Activated CD8-positive, alpha-beta T cell treated with anti-CD3 and anti-CD28 coated beads for 36 hours (primary cell): ENCODE measurements at regions not wholly inside any gene's neighbourhood (a gene's known extent, or its start where the extent isn't known, plus 50 kb on each side); places are given as distances from the start of the nearest gene placed in this dataset.
"Not testable (repeated sequence)": the region's sequence is repeated elsewhere in the genome, so short reads cannot be mapped to it uniquely, and the experiment has no call there.

Source experiments
- ATAC-seq: fragments of 200-7000 bp; cut with Tn5 transposase; one replicate; pipeline ENCODE4 v1.10.0; 2021; ENCODE audit warnings: mild to moderate bottlenecking, moderate library complexity
- CTCF ChIA-PET: fragments of 350-600 bp; sonication (Branson Sonifier 250); formaldehyde crosslinking; loops from one replicate; lab custom pipeline; 2021; ENCODE audit warnings: antibody characterized with exemption; lab: Charles Lee
- POLR2A ChIA-PET: fragments of 350-600 bp; sonication (Branson Sonifier 250); formaldehyde crosslinking; loops from one replicate; lab custom pipeline; 2021; ENCODE audit warnings: antibody characterized with exemption; lab: Charles Lee
- DNase-seq: peaks from one replicate; pipeline ENCODE4 v3.0.0-alpha.2; 2020
- H3K27ac Mint-ChIP-seq: one replicate; pipeline ENCODE4 v1.8.0; 2021; ENCODE audit warnings: mild to moderate bottlenecking, mixed read lengths
- H3K27me3 Mint-ChIP-seq: one replicate; pipeline ENCODE4 v1.8.0; 2021; ENCODE audit warnings: mixed read lengths
- H3K36me3 Mint-ChIP-seq: one replicate; pipeline ENCODE4 v1.8.0; 2021; ENCODE audit warnings: low read depth, mixed read lengths
- H3K4me1 Mint-ChIP-seq: one replicate; pipeline ENCODE4 v1.8.0; 2021; ENCODE audit warnings: low read depth, mixed read lengths
- H3K4me3 Mint-ChIP-seq: one replicate; pipeline ENCODE4 v1.8.0; 2021; ENCODE audit warnings: mild to moderate bottlenecking, moderate library complexity, mixed read lengths
- H3K9me3 Mint-ChIP-seq: one replicate; pipeline ENCODE4 v1.8.0; 2021; ENCODE audit warnings: mixed read lengths
- intact Hi-C: fragments of 100-400 bp; cut with micrococcal nuclease; formaldehyde crosslinking; loops from one replicate; pipeline ENCODE4 v1.10.0; 2022
- TF ChIP-seq, protein P1 (sequence below): fragments of 200-600 bp; IDR thresholded peaks from one replicate; pipeline ENCODE4 v1.8.0; 2022; ENCODE audit warnings: antibody characterized with exemption, mild to moderate bottlenecking

DNA sequence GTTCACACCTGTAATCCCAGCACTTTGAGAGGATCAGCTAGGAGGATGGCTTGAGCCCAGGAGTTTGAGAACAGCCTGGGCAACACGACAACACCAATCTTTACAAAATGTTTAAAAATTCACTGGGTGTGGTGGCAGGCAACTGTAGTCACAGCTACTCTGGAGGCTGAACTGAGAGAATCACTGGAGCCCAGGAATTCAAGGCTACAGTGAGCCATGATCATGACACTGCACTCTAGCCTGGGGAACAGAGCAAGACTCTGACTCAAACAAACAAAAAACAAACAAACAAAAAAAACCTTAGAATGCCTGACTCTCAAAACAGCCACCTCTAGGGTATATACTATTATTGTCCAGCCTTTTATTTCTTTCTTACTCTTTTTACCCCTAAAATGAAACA lies 56.5 kb upstream of the PAPSS2 start:
- Mint-ChIP-seq H3K27ac (no peak overlapping the region), H3K27me3 (no peaks in the 10 kb centered on the region), H3K9me3 (no peaks in the 10 kb centered on the region), H3K36me3 (no peaks in the 10 kb centered on the region), H3K4me1 (peaks cover 11% of the 10 kb centered on the region), H3K4me3 (no peak overlapping the region)
- ChIA-PET POLR2A (no interaction called here), CTCF (no interaction called here)
- DNase-seq (no peak), ATAC-seq (no peak)
- intact Hi-C loops, result no loop called here
- TF ChIP-seq, protein P1, sequence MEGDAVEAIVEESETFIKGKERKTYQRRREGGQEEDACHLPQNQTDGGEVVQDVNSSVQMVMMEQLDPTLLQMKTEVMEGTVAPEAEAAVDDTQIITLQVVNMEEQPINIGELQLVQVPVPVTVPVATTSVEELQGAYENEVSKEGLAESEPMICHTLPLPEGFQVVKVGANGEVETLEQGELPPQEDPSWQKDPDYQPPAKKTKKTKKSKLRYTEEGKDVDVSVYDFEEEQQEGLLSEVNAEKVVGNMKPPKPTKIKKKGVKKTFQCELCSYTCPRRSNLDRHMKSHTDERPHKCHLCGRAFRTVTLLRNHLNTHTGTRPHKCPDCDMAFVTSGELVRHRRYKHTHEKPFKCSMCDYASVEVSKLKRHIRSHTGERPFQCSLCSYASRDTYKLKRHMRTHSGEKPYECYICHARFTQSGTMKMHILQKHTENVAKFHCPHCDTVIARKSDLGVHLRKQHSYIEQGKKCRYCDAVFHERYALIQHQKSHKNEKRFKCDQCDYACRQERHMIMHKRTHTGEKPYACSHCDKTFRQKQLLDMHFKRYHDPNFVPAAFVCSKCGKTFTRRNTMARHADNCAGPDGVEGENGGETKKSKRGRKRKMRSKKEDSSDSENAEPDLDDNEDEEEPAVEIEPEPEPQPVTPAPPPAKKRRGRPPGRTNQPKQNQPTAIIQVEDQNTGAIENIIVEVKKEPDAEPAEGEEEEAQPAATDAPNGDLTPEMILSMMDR, result no peak

DNA sequence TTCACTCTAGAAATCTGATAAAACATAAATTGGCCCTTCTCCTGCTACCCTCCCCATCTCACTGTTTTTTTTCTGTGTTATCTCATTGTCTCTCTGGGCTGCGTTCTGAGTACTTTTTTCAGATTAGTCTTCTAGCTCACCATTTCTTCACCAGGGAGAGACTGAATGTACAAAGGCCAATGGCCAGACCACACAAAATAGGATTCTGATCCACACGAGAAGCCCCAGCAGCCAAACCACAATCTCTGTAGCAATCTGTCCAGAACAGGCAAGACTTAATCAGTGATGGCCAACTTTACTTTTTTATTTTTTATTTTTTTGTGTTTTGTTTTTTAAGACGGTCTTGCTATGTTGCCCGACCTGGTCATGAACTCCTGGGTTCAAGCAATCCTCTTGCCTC lies 55.9 kb upstream of the PAPSS2 start:
- intact Hi-C loops, result no loop called here

DNA sequence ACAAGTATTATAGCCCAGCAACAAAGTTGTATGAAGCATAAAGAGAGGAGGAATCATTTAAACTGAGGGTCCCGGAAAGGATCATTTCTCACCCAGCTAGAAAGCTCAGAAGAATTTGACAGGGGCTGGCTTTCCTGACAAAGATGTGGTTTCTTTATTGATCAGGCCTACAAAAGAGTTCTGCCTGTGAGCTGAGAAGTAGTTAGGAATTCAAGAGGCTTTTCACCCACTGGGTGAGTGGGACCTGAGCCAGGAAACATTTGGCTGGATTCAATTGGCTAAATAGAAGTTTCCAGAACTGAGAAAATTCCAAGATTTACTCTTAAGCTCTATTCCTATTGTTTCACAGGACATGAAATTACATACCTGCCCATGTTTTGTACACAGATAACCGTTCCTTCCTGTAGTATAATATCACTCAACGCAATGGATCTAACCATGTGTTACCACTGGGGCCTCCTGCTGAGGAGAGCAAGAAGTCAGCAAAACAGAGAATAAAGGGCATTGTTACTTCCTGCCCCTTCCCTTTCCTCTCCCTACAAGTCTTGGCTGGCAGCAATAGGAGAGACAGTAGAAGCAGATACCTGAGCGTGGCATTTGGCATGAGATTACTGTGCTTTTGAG lies 53.9 kb upstream of the PAPSS2 start:
- ChIA-PET POLR2A (no interaction called here), CTCF (no interaction called here)
- TF ChIP-seq, protein P1, result no peak
- Mint-ChIP-seq H3K4me1 (peaks cover 11% of the 10 kb centered on the region), H3K27me3 (no peaks in the 10 kb centered on the region), H3K36me3 (no peaks in the 10 kb centered on the region), H3K9me3 (peaks cover under 1% of the 10 kb centered on the region), H3K27ac (no peak overlapping the region), H3K4me3 (no peak overlapping the region)
- ATAC-seq (no peak), DNase-seq (no peak)
- intact Hi-C loops, result no loop called here

More for the DNA sequence above, 55.9 kb upstream of the PAPSS2 start:
- Mint-ChIP-seq H3K4me3 (no peak overlapping the region), H3K27ac (no peak overlapping the region), H3K9me3 (no peaks in the 10 kb centered on the region), H3K36me3 (no peaks in the 10 kb centered on the region), H3K27me3 (no peaks in the 10 kb centered on the region), H3K4me1 (peaks cover 11% of the 10 kb centered on the region)
- TF ChIP-seq, protein P1, result no peak
- ChIA-PET CTCF (no interaction called here), POLR2A (interaction anchor here (0.6 kb wide), 1 partner anchor 21 kb away, joined by 3 read pairs; no protein-coding TSS in a partner anchor)
- ATAC-seq (no peak), DNase-seq (no peak)

DNA sequence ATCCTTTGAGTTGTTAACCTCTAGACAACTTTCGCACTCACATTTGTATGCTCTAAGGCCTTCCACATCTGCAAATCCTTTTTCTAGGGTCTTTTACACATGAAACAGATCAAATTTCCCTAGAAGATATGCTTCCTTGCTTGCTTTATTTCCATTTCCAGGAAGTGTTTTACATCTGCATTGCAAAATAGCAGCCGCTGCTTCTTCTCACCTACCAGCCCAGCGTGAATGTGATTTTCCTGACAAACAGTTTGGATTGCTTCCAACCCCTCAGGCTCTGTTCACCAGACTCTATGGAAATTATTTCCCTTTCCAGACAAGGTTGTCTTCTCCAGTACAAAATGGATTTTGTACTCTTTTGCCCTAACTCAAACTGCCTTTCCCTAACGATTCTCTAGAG lies 50.9 kb upstream of the PAPSS2 start:
- TF ChIP-seq, protein P1, result no peak
- DNase-seq (no peak), ATAC-seq (no peak)
- ChIA-PET CTCF (no interaction called here), POLR2A (no interaction called here)
- intact Hi-C loops, result loop anchor here (1.0 kb wide), 1 partner anchor 9 kb away; no protein-coding TSS in a partner anchor
- H3K4me1 Mint-ChIP-seq, result no peaks in the 10 kb centered on the region
- H3K27ac Mint-ChIP-seq, result no peak overlapping the region
- no peaks in the 10 kb centered on the region for H3K36me3 Mint-ChIP-seq
- no peak overlapping the region for H3K4me3 Mint-ChIP-seq
- H3K27me3 Mint-ChIP-seq, result no peaks in the 10 kb centered on the region
- peaks cover 8% of the 10 kb centered on the region for H3K9me3 Mint-ChIP-seq

DNA sequence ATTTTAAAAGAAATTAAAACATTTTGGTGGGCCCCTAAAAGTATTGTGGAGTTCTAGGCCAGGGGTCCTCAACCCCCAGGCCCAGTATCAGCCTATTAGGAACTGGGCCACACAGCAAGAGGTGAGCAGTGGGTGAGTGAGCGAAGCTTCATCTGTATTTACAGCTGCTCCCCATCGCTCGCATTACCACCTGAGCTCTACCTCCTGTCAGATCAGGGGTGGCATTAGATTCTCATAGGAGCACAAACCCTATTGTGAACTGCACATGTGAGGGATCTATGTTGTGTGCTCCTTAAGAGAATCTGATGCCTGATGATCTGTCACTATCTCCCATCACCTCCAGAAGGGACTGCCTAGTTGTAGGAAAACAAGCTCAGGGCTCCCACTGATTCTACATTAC lies 50.1 kb upstream of the PAPSS2 start:
- H3K9me3 Mint-ChIP-seq, DNase-seq, H3K36me3 Mint-ChIP-seq, H3K27ac Mint-ChIP-seq, H3K4me1 Mint-ChIP-seq, CTCF ChIA-PET, H3K27me3 Mint-ChIP-seq, intact Hi-C loops, ATAC-seq, H3K4me3 Mint-ChIP-seq, POLR2A ChIA-PET: not testable (repeated sequence)
